ENCODE measurements at regions not wholly inside any gene's neighbourhood (a gene's known extent, or its start where the extent isn't known, plus 50 kb on each side); places are given as distances from the start of the nearest gene placed in this dataset.

DNA sequence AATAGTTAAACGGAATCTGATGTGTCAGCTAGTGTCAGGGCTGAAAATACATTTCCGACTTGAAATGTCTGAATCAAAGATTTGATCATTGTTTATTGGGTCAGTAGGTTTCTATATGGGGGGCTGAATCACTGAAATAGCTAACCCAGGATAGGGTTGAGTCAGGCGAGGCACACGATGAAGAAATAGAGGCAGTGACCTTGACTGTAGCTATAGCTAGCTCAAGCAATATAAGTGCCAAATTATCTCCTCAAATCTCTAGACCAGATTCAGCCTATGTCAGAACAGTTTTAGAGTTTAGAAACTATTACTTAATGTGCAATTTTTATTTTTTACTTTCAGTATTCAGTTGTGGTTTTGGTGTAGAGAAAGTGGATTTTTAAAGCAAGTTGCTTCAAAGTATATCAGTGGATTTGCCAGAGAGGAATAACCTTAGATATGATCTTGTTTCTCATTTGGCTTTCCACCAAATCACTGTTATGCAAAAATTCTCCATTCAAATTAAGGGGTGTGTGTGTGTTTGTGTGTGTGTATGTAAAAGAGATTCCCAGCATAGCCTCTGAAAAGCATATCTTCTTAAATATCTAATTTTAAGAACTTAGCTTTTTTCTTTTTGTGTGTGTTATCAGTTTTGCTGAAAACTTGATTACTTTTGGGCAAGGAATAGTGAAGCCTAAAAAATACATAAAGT is 100.3 kb upstream of the RPL34 start:
- 63 to 74% (median 71%) methylated on average over 4 of the region's 4 CpGs for WGBS, 3 donors
- intact Hi-C loops (cut with DNase I), result no loop called here
- no peaks in the 10 kb centered on the region for H3K9me3 ChIP-seq
- TF ChIP-seq, protein P1, sequence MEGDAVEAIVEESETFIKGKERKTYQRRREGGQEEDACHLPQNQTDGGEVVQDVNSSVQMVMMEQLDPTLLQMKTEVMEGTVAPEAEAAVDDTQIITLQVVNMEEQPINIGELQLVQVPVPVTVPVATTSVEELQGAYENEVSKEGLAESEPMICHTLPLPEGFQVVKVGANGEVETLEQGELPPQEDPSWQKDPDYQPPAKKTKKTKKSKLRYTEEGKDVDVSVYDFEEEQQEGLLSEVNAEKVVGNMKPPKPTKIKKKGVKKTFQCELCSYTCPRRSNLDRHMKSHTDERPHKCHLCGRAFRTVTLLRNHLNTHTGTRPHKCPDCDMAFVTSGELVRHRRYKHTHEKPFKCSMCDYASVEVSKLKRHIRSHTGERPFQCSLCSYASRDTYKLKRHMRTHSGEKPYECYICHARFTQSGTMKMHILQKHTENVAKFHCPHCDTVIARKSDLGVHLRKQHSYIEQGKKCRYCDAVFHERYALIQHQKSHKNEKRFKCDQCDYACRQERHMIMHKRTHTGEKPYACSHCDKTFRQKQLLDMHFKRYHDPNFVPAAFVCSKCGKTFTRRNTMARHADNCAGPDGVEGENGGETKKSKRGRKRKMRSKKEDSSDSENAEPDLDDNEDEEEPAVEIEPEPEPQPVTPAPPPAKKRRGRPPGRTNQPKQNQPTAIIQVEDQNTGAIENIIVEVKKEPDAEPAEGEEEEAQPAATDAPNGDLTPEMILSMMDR (IDR thresholded peaks at IDR 0.05), result no peak
- no peak for ATAC-seq
- no peak overlapping the region for H3K4me3 ChIP-seq
- H3K27ac ChIP-seq, result no peak overlapping the region
- H3K4me1 ChIP-seq, result no peaks in the 10 kb centered on the region
- DNase-seq, result no peak
- no peaks in the 10 kb centered on the region for H3K27me3 ChIP-seq (ENCODE audit: insufficient read depth in 3 of 3, low read length in 2 of 3)
- no peaks in the 10 kb centered on the region for H3K36me3 ChIP-seq (ENCODE audit: insufficient read depth in 1 of 2, low read depth in 1 of 2)

DNA sequence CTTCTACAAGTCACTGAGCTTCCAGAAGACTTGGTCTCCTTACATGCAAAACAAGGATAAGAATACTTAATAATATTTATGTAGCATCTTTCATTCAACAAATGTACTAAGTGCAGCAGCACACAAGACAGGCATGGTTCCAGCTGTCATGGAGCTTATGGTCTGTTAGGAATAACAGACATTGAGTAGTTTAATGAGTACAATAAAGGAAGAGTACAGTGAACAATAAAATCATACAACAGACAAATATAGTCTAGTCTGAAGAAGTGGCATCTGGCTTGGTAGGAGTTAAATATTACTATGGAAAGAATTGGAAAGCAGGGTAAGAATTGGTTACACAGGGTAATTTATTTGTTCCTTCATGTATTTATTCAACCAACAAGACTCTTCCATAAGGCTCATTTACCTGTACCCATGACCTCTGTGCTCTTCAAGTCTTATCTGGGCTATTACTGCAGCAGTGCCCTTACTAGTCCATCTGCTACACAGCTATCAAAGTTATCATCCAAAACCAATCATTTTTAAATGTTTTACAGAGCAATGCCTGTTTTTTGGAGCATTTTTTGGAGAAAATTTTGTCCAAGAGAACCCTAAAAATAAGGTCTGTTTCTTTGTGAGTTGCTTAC is 101.1 kb upstream of the RPL34 start:
- H3K4me1 ChIP-seq, result no peaks in the 10 kb centered on the region
- ATAC-seq, result no peak
- no peak overlapping the region for H3K27ac ChIP-seq
- no peaks in the 10 kb centered on the region for H3K9me3 ChIP-seq
- DNase-seq, result no peak
- TF ChIP-seq, protein P1 (IDR thresholded peaks at IDR 0.05), result no peak
- H3K36me3 ChIP-seq (ENCODE audit: insufficient read depth in 1 of 2, low read depth in 1 of 2), result no peaks in the 10 kb centered on the region
- intact Hi-C loops (cut with DNase I), result no loop called here
- H3K4me3 ChIP-seq, result no peak overlapping the region
- H3K27me3 ChIP-seq (ENCODE audit: insufficient read depth in 3 of 3, low read length in 2 of 3), result peaks cover 0 to under 1% (median 0%) of the 10 kb centered on the region in 3 donors

DNA sequence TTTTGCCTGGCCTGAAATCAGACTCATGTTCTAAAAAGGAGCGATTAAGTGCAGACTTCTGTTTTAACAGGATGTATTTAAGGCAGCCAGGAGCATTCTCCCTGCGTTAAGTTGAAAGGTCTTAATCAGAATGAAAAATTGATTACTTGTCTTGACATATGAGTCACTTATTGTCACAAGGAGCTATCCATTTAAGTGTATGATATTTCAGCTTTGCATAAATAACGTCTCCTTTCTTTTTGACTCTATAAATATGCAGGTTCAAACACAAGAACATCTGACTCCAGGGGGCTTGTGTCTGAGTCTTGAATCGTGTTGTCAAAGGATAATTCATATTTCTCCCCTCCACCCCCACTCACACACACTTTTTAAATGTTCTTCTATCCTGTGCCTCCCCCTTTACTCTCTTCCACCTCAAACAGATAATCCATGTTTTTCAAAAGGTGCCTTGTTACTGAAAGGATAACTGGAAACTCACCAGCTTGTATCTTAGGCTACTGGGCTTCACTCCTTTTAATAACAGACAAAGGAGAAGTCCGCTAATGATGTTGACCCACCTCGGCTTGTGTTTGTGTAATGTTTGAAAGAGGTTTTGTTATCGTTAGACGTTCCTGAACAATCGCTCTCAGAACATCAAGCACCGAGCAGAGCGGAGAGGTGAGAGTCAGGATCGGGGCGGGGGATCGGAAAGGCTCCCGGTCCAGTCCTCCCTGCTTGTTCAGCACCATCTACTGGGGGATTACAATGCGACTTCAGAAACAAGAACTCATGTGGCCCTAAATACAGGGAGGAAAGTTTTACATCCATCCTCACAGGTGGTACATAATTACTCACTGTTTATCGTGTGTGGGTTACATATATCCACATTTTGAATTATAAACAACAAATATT is 107.5 kb upstream of the RPL34 start:
- peaks cover 0 to 5% (median 0%) of the 10 kb centered on the region in 3 donors for H3K27me3 ChIP-seq (ENCODE audit: insufficient read depth in 3 of 3, low read length in 2 of 3)
- no peak overlapping the region for H3K4me3 ChIP-seq
- no peaks in the 10 kb centered on the region for H3K4me1 ChIP-seq
- no peak for ATAC-seq
- no peaks in the 10 kb centered on the region for H3K36me3 ChIP-seq (ENCODE audit: insufficient read depth in 1 of 2, low read depth in 1 of 2)
- no peak for DNase-seq
- TF ChIP-seq, protein P1 (IDR thresholded peaks at IDR 0.05), result no peak
- 8 to 12% (median 12%) methylated on average over 17 of the region's 17 CpGs for WGBS, 3 donors
- H3K9me3 ChIP-seq, result no peaks in the 10 kb centered on the region
- intact Hi-C loops (cut with DNase I), result no loop called here
- no peak overlapping the region for H3K27ac ChIP-seq

DNA sequence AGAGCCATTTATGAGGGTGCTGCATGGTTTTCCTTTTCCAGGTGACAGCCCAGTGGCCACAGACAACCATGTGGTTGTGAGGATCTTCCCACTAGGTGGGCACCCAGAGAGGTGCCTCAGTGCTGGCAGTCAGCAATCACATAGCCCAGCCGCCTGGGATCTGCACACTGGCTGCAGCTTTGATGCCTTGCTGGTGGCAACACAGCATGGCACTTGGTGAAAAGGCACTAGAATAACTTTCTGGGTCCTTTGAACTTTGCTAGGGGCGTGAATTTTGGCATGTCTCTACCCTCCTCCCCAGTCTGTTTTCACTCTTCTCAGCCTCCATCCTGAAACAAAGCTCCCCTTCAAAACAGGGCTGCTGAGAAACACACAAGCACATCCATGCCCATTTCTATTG is 108.8 kb upstream of the RPL34 start:
- intact Hi-C loops (cut with DNase I), result no loop called here
- 51 to 59% (median 53%) methylated on average over 2 of the region's 2 CpGs for WGBS, 3 donors
- H3K27me3 ChIP-seq (ENCODE audit: insufficient read depth in 3 of 3, low read length in 2 of 3), result peaks cover 0 to 5% (median 0%) of the 10 kb centered on the region in 3 donors

More for the DNA sequence above, 108.8 kb upstream of the RPL34 start:
- no peak overlapping the region for H3K4me3 ChIP-seq
- no peaks in the 10 kb centered on the region for H3K36me3 ChIP-seq (ENCODE audit: insufficient read depth in 1 of 2, low read depth in 1 of 2)
- no peaks in the 10 kb centered on the region for H3K4me1 ChIP-seq
- TF ChIP-seq, protein P1 (IDR thresholded peaks at IDR 0.05), result no peak
- DNase-seq (no peak), ATAC-seq (no peak)
- no peak overlapping the region for H3K27ac ChIP-seq
- H3K9me3 ChIP-seq, result no peaks in the 10 kb centered on the region

Measured in psoas muscle (tissue), 7 donors.